Fibroblast of skin of abdomen (primary cell): ENCODE measurements at regions not wholly inside any gene's neighbourhood (a gene's known extent, or its start where the extent isn't known, plus 50 kb on each side); places are given as distances from the start of the nearest gene placed in this dataset.
"Not testable (repeated sequence)": the region's sequence is repeated elsewhere in the genome, so short reads cannot be mapped to it uniquely, and the experiment has no call there.

Experiments
- DNase-seq: peaks from one replicate; pipeline ENCODE4 v3.0.0-alpha.2; 2013

- DNase-seq = no peak
Measured at GRCh38 chr2:16214391-16214790, 274.0 kb downstream of the MYCN start.

GRCh38 chr2:16212321-16212720 is 272.0 kb downstream of the MYCN start:
- DNase-seq = no peak

GRCh38 chr2:16211341-16211740 is 271.0 kb downstream of the MYCN start:
- DNase-seq = no peak

- no peak for DNase-seq
Measured at GRCh38 chr2:16210841-16211240, 270.5 kb downstream of the MYCN start.

- no peak for DNase-seq
Measured at GRCh38 chr2:16209799-16210198, 269.4 kb downstream of the MYCN start.

GRCh38 chr2:16208921-16209320 is 268.6 kb downstream of the MYCN start:
- no peak for DNase-seq

GRCh38 chr2:16208241-16208797 is 268.0 kb downstream of the MYCN start:
- no peak for DNase-seq

- DNase-seq = no peak
Measured at GRCh38 chr2:16207611-16208010, 267.3 kb downstream of the MYCN start.

- DNase-seq = no peak
Measured at GRCh38 chr2:16207151-16207550, 266.8 kb downstream of the MYCN start.

GRCh38 chr2:16206191-16206944 is 266.0 kb downstream of the MYCN start:
- DNase-seq = no peak

GRCh38 chr2:16205631-16206030 is 265.3 kb downstream of the MYCN start:
- DNase-seq = no peak

GRCh38 chr2:16204886-16205620 is 264.7 kb downstream of the MYCN start:
- no peak for DNase-seq

GRCh38 chr2:16204251-16204650 is 263.9 kb downstream of the MYCN start:
- no peak for DNase-seq

- no peak for DNase-seq
Measured at GRCh38 chr2:16203691-16204090, 263.3 kb downstream of the MYCN start.

- DNase-seq = no peak
Measured at GRCh38 chr2:16203069-16203468, 262.7 kb downstream of the MYCN start.

GRCh38 chr2:16202266-16203020 is 262.1 kb downstream of the MYCN start:
- DNase-seq = no peak

- DNase-seq = no peak
Measured at GRCh38 chr2:16201848-16202247, 261.5 kb downstream of the MYCN start.

- DNase-seq = no peak
Measured at GRCh38 chr2:16200554-16201193, 260.3 kb downstream of the MYCN start.

GRCh38 chr2:16199882-16200553 is 259.7 kb downstream of the MYCN start:
- DNase-seq = no peak

GRCh38 chr2:16199241-16199640 is 258.9 kb downstream of the MYCN start:
- DNase-seq = not testable (repeated sequence)

- no peak for DNase-seq
Measured at GRCh38 chr2:16198166-16198912, 258.0 kb downstream of the MYCN start.
